Endothelial cell of umbilical vein (primary cell): ENCODE measurements at regions not wholly inside any gene's neighbourhood (a gene's known extent, or its start where the extent isn't known, plus 50 kb on each side); places are given as distances from the start of the nearest gene placed in this dataset.

Experiments
- BruUV-seq: library from RNA; stranded (reverse); fragments of 400-500 nt; replicated peaks from 2 replicates; lab custom pipeline; 2021; lab: Mats Ljungman, UMichigan
- CTCF ChIA-PET: fragments of 300-600, 350-600 bp; sonication (Branson Sonifier 250); formaldehyde crosslinking; loops from one replicate; lab custom pipeline; 2021; ENCODE audit warnings: antibody characterized with exemption, inconsistent platforms; lab: Charles Lee
- POLR2A ChIA-PET: fragments of 300-600, 350-600 bp; sonication (Branson Sonifier 250); formaldehyde crosslinking; loops from one replicate; lab custom pipeline; 2021; ENCODE audit warnings: antibody characterized with exemption, inconsistent platforms; lab: Charles Lee
- DNase-seq: peaks from one replicate; pipeline ENCODE4 v3.0.0-alpha.2; 2011; ENCODE audit warnings: low read depth, low spot score
- FAIRE-seq: peaks from 2 replicates; lab custom pipeline; 2011; peaks lifted over from hg19 to GRCh38; lab: Jason Lieb, UNC
- H2AFZ ChIP-seq: 2 replicates; pipeline ENCODE4 v1.6.0; 2012; ENCODE audit warnings: low read depth, low read length, control low read depth, inconsistent platforms
- H3K27ac ChIP-seq: 2 replicates; pipeline ENCODE4 v1.5.1; 2011; ENCODE audit warnings: low read depth, mild to moderate bottlenecking, control low read depth, low read length, moderate library complexity; ENCODE audit not compliant: insufficient read depth
- H3K27me3 ChIP-seq, 2 experiments: 2 replicates each; pipeline versions ENCODE4 v1.6.0 to v1.6.1; 2011; ENCODE audit warnings: low read length in 2 of 2, mixed read lengths in 1 of 2; ENCODE audit not compliant: control insufficient read depth in 2 of 2, insufficient read depth in 2 of 2
- H3K36me3 ChIP-seq, 2 experiments: 2 replicates in 1 of 2; 3 replicates in 1 of 2; pipeline ENCODE4 v1.5.1; 2011; ENCODE audit warnings: low read length in 2 of 2, mild to moderate bottlenecking in 1 of 2, moderate library complexity in 1 of 2; ENCODE audit not compliant: control insufficient read depth in 2 of 2, insufficient read depth in 2 of 2; ENCODE audit errors: extremely low read depth in 1 of 2
- H3K4me1 ChIP-seq: 3 replicates; pipeline ENCODE4 v1.5.1; 2011; ENCODE audit warnings: mild to moderate bottlenecking, low read length; ENCODE audit not compliant: control insufficient read depth, insufficient read depth; ENCODE audit errors: extremely low read depth
- H3K4me2 ChIP-seq: 2 replicates; pipeline ENCODE4 v1.6.1; 2011; ENCODE audit warnings: low read length, control low read depth, mixed read lengths; ENCODE audit not compliant: insufficient read depth
- H3K4me3 ChIP-seq, 3 experiments: fragments of 200-600 bp in 1 of 3; sonication (generic), shearing (Covaris generic) in 1 of 3; replicated peaks in 1 of 3; 2 replicates each; pipeline ENCODE4 v1.5.1; 2011 to 2016; ENCODE audit warnings: control low read depth in 3 of 3, low read length in 3 of 3, mild to moderate bottlenecking in 2 of 3, inconsistent platforms in 1 of 3, low read depth in 1 of 3, moderate library complexity in 1 of 3; ENCODE audit not compliant: insufficient read depth in 1 of 3
- H3K79me2 ChIP-seq: 2 replicates; pipeline ENCODE4 v1.6.0; 2012; ENCODE audit warnings: low read length, inconsistent platforms; ENCODE audit not compliant: control insufficient read depth, insufficient read depth
- H3K9ac ChIP-seq: replicated peaks from 2 replicates; pipeline ENCODE3; 2011; ENCODE audit warnings: low read length, control low read depth; ENCODE audit not compliant: insufficient read depth; ENCODE audit errors: extremely low read depth
- H3K9me1 ChIP-seq: replicated peaks from 3 replicates; pipeline ENCODE4 v1.6.0; 2011; ENCODE audit warnings: mild to moderate bottlenecking, low read length; ENCODE audit not compliant: control insufficient read depth, insufficient read depth; ENCODE audit errors: extremely low read depth
- H3K9me3 ChIP-seq: replicated peaks from 2 replicates; pipeline ENCODE4 v1.5.1; 2012; ENCODE audit warnings: low read length, inconsistent platforms; ENCODE audit not compliant: control insufficient read depth, insufficient read depth
- H4K20me1 ChIP-seq: replicated peaks from 2 replicates; pipeline ENCODE3; 2011; ENCODE audit warnings: mild to moderate bottlenecking, low read length; ENCODE audit not compliant: control insufficient read depth, insufficient read depth; ENCODE audit errors: extremely low read depth
- EZH2 ChIP-seq: IDR thresholded peaks from 2 replicates; pipeline ENCODE4 v1.6.1; 2012; ENCODE audit warnings: borderline replicate concordance, low read depth, mild to moderate bottlenecking, moderate library complexity, low read length, inconsistent platforms; ENCODE audit not compliant: severe bottlenecking
- FOS ChIP-seq: IDR thresholded peaks from 2 replicates; pipeline ENCODE4 v1.6.1; 2011; ENCODE audit warnings: mild to moderate bottlenecking, low read length, moderate library complexity, borderline replicate concordance; ENCODE audit not compliant: insufficient read depth
- GATA2 ChIP-seq: IDR thresholded peaks from 2 replicates; pipeline ENCODE4 v1.7.0; 2011; ENCODE audit warnings: low read depth, mild to moderate bottlenecking, moderate library complexity, mixed read lengths, low read length; ENCODE audit not compliant: insufficient read length, insufficient read depth
- JUN ChIP-seq: IDR thresholded peaks from 2 replicates; pipeline ENCODE4 v1.6.1; 2011; ENCODE audit warnings: borderline replicate concordance, low read depth; ENCODE audit not compliant: insufficient read length, insufficient read depth
- MYC ChIP-seq: IDR thresholded peaks from one replicate; pipeline ENCODE4 v1.6.1; 2011; ENCODE audit warnings: mild to moderate bottlenecking, low read depth, low read length
- POLR2A ChIP-seq: IDR thresholded peaks from 2 replicates; pipeline ENCODE4 v1.6.1; 2012; ENCODE audit warnings: low read depth, mild to moderate bottlenecking, control low read depth, low read length
- POLR2AphosphoS5 ChIP-seq: IDR thresholded peaks from 2 replicates; pipeline ENCODE4 v1.6.1; 2012; ENCODE audit warnings: low read depth, mild to moderate bottlenecking, control low read depth, low read length, moderate library complexity; ENCODE audit not compliant: insufficient read depth
- dilution Hi-C: fragments of 300-500 bp; cut with MboI; formaldehyde crosslinking; loops from one replicate; pipeline ENCODE4 v1.15.0; 2019; ENCODE audit warnings: low sequenced_read_pairs; ENCODE audit not compliant: extremely low pct_ligation_motif_present
- intact Hi-C: fragments of 100-400 bp; cut with micrococcal nuclease; formaldehyde crosslinking; loops from one replicate; pipeline ENCODE4 v1.10.0; 2022
- TF ChIP-seq, protein P1 (sequence below), 2 donors: IDR thresholded peaks; 1 replicate in 1 of 2; 2 replicates in 1 of 2; pipeline ENCODE4 v1.5.1; 2011; ENCODE audit warnings: low read length in 2 of 2, mild to moderate bottlenecking in 2 of 2, moderate library complexity in 2 of 2, control low read depth in 1 of 2, inconsistent platforms in 1 of 2, low read depth in 1 of 2; ENCODE audit not compliant: insufficient read depth in 1 of 2; ENCODE audit errors: extremely low read depth in 1 of 2
- TF ChIP-seq, protein P2 (sequence below): IDR thresholded peaks from 2 replicates; pipeline ENCODE4 v1.6.1; 2011; ENCODE audit not compliant: insufficient read depth, insufficient read length

DNA sequence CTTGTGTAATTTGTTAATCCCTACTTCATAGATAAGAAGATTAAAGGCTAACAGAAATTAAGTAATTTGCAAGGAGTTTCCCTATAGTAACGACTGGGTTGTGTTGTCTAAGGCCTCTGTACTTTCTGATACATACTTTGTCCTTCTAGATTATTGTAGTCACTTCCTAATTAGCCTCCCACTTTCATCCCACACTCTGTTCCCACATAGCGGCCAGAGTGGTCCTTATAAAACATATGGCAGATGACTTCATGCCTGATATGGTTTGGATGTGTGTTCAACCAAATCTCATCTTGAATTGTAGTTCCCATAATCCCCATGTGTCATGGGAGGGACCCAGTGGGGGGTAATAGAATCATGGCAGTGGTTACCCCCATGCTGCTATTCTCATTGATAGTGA lies 120.5 kb upstream of the DAB1 start:
- H3K27me3 ChIP-seq, result no peaks in the 10 kb centered on the region
- no peaks in the 10 kb centered on the region for H3K9me1 ChIP-seq
- H3K9me3 ChIP-seq, result no peaks in the 10 kb centered on the region
- CTCF ChIA-PET, result no interaction called here
- no peak overlapping the region for H3K4me3 ChIP-seq
- TF ChIP-seq, protein P1, sequence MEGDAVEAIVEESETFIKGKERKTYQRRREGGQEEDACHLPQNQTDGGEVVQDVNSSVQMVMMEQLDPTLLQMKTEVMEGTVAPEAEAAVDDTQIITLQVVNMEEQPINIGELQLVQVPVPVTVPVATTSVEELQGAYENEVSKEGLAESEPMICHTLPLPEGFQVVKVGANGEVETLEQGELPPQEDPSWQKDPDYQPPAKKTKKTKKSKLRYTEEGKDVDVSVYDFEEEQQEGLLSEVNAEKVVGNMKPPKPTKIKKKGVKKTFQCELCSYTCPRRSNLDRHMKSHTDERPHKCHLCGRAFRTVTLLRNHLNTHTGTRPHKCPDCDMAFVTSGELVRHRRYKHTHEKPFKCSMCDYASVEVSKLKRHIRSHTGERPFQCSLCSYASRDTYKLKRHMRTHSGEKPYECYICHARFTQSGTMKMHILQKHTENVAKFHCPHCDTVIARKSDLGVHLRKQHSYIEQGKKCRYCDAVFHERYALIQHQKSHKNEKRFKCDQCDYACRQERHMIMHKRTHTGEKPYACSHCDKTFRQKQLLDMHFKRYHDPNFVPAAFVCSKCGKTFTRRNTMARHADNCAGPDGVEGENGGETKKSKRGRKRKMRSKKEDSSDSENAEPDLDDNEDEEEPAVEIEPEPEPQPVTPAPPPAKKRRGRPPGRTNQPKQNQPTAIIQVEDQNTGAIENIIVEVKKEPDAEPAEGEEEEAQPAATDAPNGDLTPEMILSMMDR (IDR thresholded peaks at IDR 0.05; ENCODE audit: extremely low read depth in 1 of 2, insufficient read depth in 1 of 2, low read depth in 1 of 2, low read length in 2 of 2), result no peak
- TF ChIP-seq POLR2AphosphoS5, result no peak
- TF ChIP-seq JUN, result no peak
- no peak for TF ChIP-seq EZH2
- TF ChIP-seq, protein P2, sequence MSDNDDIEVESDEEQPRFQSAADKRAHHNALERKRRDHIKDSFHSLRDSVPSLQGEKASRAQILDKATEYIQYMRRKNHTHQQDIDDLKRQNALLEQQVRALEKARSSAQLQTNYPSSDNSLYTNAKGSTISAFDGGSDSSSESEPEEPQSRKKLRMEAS, result no peak
- TF ChIP-seq MYC, result no peak
- TF ChIP-seq POLR2A, result no peak
- no peak for TF ChIP-seq FOS
- TF ChIP-seq GATA2, result no peak
- H3K79me2 ChIP-seq, result no peaks in the 10 kb centered on the region
- no peaks in the 10 kb centered on the region for H4K20me1 ChIP-seq
- H3K4me1 ChIP-seq, result no peaks in the 10 kb centered on the region
- dilution Hi-C loops (no loop called here), intact Hi-C loops (no loop called here)
- no peak overlapping the region for H3K9ac ChIP-seq
- no peaks in the 10 kb centered on the region for H3K36me3 ChIP-seq
- POLR2A ChIA-PET, result no interaction called here
- no peak for DNase-seq
- H3K4me2 ChIP-seq, result no peak overlapping the region
- no peak overlapping the region for H3K27ac ChIP-seq
- no TSS peak for BruUV-seq
- FAIRE-seq, result no peak
- H2AFZ ChIP-seq, result no peak overlapping the region
